NT2/D1 (cell line): ENCODE measurements at regions not wholly inside any gene's neighbourhood (a gene's known extent, or its start where the extent isn't known, plus 50 kb on each side); places are given as distances from the start of the nearest gene placed in this dataset.

ENCODE experiments used
- YY1 ChIP-seq: IDR thresholded peaks from 2 replicates; pipeline ENCODE4 v1.6.1; 2011; ENCODE audit not compliant: insufficient read length, insufficient read depth
- ZNF274 ChIP-seq: IDR thresholded peaks from 2 replicates; pipeline ENCODE4 v1.6.1; 2011; ENCODE audit warnings: mild to moderate bottlenecking, low read depth, low read length

DNA sequence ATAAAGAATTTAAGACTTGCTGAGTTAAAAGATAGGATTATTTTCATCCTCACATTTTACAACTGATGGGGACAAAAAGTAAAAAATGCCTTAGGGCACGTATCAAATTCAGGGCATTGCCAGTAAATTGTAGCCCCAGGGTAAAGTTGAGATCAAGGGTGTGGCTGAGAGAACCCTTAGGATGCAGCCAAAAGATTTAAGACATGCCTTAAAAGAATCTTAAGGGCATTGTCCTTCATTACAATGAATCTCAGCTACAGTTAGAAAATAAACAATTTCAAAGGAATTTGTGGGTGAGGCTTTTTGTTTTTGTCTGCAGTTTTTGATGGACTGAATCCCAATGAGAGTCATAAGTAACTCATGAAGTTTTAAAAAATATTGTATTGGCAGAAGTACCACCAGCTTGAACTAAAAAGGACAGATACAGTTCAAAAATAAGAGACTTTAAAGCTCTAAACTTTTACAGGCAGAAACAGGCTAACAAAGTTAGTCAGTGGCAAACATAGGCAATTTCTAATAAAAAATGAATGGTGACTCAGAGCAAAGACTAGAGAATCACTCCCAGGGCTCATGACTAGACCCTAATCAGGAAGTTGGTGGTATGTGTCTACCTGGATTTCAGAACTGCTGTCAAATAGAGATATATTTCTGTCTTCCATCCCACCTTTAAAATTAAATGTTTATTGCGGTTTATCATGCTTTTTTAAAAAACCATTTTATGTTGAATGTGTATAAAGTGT is 165.1 kb upstream of the SNX7 start:
- TF ChIP-seq ZNF274 = no peak
- TF ChIP-seq YY1 = no peak
